ENCODE measurements at regions not wholly inside any gene's neighbourhood (a gene's known extent, or its start where the extent isn't known, plus 50 kb on each side); places are given as distances from the start of the nearest gene placed in this dataset.
"Not testable (repeated sequence)": the region's sequence is repeated elsewhere in the genome, so short reads cannot be mapped to it uniquely, and the experiment has no call there.

DNA sequence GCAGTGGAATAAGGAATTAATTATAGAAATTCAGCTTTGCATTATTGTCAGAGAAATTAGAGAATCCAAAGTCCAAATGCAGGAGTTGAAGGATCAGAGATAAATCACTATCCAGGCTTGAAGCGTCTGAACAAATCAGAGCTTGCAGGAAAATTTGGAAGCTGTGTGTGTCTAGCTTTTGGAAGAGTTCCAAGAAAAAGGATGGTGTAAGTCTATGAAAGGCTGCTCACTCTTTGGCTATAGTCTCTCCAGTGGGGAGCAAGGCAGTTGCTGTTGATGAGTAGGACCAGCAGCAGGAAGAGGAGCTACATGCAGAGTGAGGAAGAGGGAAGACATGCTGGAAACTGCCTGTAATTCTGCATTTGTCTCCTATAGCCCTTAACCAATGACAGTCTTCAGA lies 464.3 kb upstream of the GRM7 start:
- H3K4me1 Mint-ChIP-seq (ENCODE audit: unreplicated experiment) = no peaks in the 10 kb centered on the region
- no peak overlapping the region for H3K27ac Mint-ChIP-seq (ENCODE audit: unreplicated experiment)
- DNase-seq (ENCODE audit: low spot score) = no peak
- peaks cover 3% of the 10 kb centered on the region for H3K27me3 Mint-ChIP-seq (ENCODE audit: unreplicated experiment)
- H3K36me3 Mint-ChIP-seq (ENCODE audit: low read depth, unreplicated experiment) = no peaks in the 10 kb centered on the region
- no peak overlapping the region for H3K4me3 Mint-ChIP-seq (ENCODE audit: unreplicated experiment)
- no peaks in the 10 kb centered on the region for H3K9me3 Mint-ChIP-seq (ENCODE audit: unreplicated experiment)
- TF ChIP-seq, protein P1, sequence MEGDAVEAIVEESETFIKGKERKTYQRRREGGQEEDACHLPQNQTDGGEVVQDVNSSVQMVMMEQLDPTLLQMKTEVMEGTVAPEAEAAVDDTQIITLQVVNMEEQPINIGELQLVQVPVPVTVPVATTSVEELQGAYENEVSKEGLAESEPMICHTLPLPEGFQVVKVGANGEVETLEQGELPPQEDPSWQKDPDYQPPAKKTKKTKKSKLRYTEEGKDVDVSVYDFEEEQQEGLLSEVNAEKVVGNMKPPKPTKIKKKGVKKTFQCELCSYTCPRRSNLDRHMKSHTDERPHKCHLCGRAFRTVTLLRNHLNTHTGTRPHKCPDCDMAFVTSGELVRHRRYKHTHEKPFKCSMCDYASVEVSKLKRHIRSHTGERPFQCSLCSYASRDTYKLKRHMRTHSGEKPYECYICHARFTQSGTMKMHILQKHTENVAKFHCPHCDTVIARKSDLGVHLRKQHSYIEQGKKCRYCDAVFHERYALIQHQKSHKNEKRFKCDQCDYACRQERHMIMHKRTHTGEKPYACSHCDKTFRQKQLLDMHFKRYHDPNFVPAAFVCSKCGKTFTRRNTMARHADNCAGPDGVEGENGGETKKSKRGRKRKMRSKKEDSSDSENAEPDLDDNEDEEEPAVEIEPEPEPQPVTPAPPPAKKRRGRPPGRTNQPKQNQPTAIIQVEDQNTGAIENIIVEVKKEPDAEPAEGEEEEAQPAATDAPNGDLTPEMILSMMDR (IDR thresholded peaks at IDR 0.05; ENCODE audit: unreplicated experiment) = no peak

DNA sequence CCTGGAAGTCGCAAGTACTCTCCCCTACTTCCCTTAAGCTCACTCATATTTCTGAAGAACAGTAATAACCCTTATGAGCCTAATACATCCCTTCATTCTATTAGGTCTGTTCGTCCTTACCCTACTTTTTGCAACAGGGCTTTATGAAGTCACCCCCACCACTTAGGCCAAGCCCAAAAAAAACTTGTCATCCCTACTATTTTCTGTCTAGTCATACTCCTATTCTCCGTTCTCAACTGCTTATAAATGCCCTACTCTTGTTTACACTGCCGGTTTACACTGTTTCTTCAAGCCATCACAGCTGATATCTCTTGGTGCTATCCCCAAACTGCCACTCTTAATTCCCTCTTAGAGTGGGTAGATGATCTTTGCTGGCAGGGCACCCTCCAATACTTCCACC lies 458.2 kb upstream of the GRM7 start:
- H3K27ac Mint-ChIP-seq (ENCODE audit: unreplicated experiment); H3K4me3 Mint-ChIP-seq (ENCODE audit: unreplicated experiment); H3K4me1 Mint-ChIP-seq (ENCODE audit: unreplicated experiment); DNase-seq (ENCODE audit: low spot score); H3K36me3 Mint-ChIP-seq (ENCODE audit: low read depth, unreplicated experiment); H3K27me3 Mint-ChIP-seq (ENCODE audit: unreplicated experiment); H3K9me3 Mint-ChIP-seq (ENCODE audit: unreplicated experiment): not testable (repeated sequence)

- H3K4me1 Mint-ChIP-seq (ENCODE audit: unreplicated experiment); H3K27ac Mint-ChIP-seq (ENCODE audit: unreplicated experiment); H3K36me3 Mint-ChIP-seq (ENCODE audit: low read depth, unreplicated experiment); H3K27me3 Mint-ChIP-seq (ENCODE audit: unreplicated experiment); H3K9me3 Mint-ChIP-seq (ENCODE audit: unreplicated experiment); DNase-seq (ENCODE audit: low spot score); H3K4me3 Mint-ChIP-seq (ENCODE audit: unreplicated experiment): not testable (repeated sequence)
These were observed 454.0 kb upstream of the GRM7 start for GRCh38 chr3:6406923-6407322.

- TF ChIP-seq, protein P1 (IDR thresholded peaks at IDR 0.05; ENCODE audit: unreplicated experiment) = no peak
- DNase-seq (ENCODE audit: low spot score) = no peak
These were observed 444.8 kb upstream of the GRM7 start for GRCh38 chr3:6416049-6416661.

GRCh38 chr3:6417174-6417573 lies 443.7 kb upstream of the GRM7 start:
- DNase-seq (ENCODE audit: low spot score) = no peak
- H3K9me3 Mint-ChIP-seq (ENCODE audit: unreplicated experiment) = no peaks in the 10 kb centered on the region
- H3K4me3 Mint-ChIP-seq (ENCODE audit: unreplicated experiment) = no peak overlapping the region
- no peaks in the 10 kb centered on the region for H3K27me3 Mint-ChIP-seq (ENCODE audit: unreplicated experiment)
- no peak overlapping the region for H3K27ac Mint-ChIP-seq (ENCODE audit: unreplicated experiment)
- TF ChIP-seq, protein P1 (IDR thresholded peaks at IDR 0.05; ENCODE audit: unreplicated experiment) = no peak
- H3K4me1 Mint-ChIP-seq (ENCODE audit: unreplicated experiment) = no peaks in the 10 kb centered on the region
- H3K36me3 Mint-ChIP-seq (ENCODE audit: low read depth, unreplicated experiment) = no peaks in the 10 kb centered on the region

More at GRCh38 chr3:6416049-6416661, 444.8 kb upstream of the GRM7 start:
- H3K36me3 Mint-ChIP-seq (ENCODE audit: low read depth, unreplicated experiment) = no peaks in the 10 kb centered on the region
- H3K9me3 Mint-ChIP-seq (ENCODE audit: unreplicated experiment) = no peaks in the 10 kb centered on the region
- no peaks in the 10 kb centered on the region for H3K4me1 Mint-ChIP-seq (ENCODE audit: unreplicated experiment)
- H3K27me3 Mint-ChIP-seq (ENCODE audit: unreplicated experiment) = no peaks in the 10 kb centered on the region
- H3K27ac Mint-ChIP-seq (ENCODE audit: unreplicated experiment) = no peak overlapping the region
- no peak overlapping the region for H3K4me3 Mint-ChIP-seq (ENCODE audit: unreplicated experiment)

- Mint-ChIP-seq H3K4me3 (ENCODE audit: unreplicated experiment) (no peak overlapping the region), H3K4me1 (ENCODE audit: unreplicated experiment) (no peaks in the 10 kb centered on the region), H3K27ac (ENCODE audit: unreplicated experiment) (no peak overlapping the region), H3K27me3 (ENCODE audit: unreplicated experiment) (no peaks in the 10 kb centered on the region), H3K36me3 (ENCODE audit: low read depth, unreplicated experiment) (peaks cover 3% of the 10 kb centered on the region), H3K9me3 (ENCODE audit: unreplicated experiment) (peaks cover 6% of the 10 kb centered on the region)
- no peak for DNase-seq (ENCODE audit: low spot score)
- TF ChIP-seq, protein P1 (IDR thresholded peaks at IDR 0.05; ENCODE audit: unreplicated experiment) = no peak
These were observed 442.4 kb upstream of the GRM7 start for GRCh38 chr3:6418485-6418884.
